ENCODE measurements at regions not wholly inside any gene's neighbourhood (a gene's known extent, or its start where the extent isn't known, plus 50 kb on each side); places are given as distances from the start of the nearest gene placed in this dataset.

- DNase-seq (ENCODE audit: low read depth in 2 of 3, low spot score in 1 of 3) = no peak
Measured at GRCh38 chr10:4213441-4213840, 428.4 kb upstream of the KLF6 start.

DNA sequence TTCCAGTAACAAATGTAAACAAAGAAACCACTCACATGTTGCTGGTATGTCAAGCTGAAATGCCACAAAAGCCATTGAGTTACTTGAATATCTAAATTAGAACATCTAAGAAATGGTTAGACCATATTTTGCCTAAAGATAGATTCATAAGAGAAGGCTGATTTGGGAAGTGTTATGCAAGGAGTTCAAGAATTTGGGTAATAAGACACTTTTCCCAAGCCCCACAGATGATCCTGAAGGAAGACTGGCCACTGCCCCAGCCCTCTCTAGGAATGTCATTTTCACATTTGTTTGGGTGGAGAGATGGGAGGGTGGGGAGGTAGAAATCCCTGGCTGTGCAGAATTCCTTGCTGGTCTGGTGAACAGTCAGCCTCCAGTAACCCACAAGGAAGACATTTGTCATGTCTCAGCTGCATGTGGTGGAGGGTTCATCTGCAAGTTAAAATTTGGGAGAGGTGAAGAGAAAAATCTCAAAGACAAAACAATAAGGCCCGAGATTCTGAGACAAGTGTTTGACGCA is 427.2 kb upstream of the KLF6 start:
- DNase-seq (ENCODE audit: low read depth in 2 of 3, low spot score in 1 of 3) = no peak

DNA sequence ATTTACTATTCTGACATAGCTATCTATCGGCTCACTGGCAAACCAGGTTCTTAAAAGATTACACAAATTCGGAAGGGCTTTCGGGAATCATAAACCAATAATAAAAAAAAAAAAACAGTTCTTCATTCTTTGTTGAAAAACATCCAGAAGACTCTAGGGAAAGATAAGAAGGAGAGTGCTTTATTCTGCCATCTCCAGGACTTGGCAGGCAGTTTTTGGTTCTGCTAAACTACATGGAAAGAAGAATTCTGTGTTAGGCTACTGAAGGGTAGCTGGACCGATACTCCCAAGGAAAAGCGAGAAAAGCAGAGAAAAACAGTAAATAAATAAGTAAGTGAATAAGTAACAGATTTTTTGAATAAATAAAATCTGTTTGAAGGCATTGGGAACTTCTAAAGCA is 423.5 kb upstream of the KLF6 start:
- DNase-seq (ENCODE audit: low read depth in 2 of 3, low spot score in 1 of 3) = no peak

DNA sequence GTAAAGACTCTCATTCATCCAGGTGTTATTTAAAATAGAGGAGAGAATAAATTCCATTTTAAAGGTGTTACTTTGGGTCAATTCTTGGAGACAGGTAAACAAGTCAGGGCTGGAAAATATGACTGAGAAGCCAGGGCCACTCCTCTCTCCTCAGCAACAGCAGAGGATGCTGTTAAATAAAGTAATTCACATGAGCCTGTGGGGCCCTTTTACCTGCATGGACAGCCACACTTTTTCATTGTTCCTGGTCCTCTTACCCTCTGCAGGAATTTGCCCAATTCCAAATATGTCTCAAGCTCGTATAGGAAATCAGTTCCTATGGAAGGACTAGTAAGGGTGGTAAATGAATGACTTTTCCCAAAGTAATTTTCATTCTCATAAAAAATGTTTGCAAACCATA is 420.1 kb upstream of the KLF6 start:
- DNase-seq (ENCODE audit: low read depth in 2 of 3, low spot score in 1 of 3) = no peak

GRCh38 chr10:4202938-4203337 is 417.9 kb upstream of the KLF6 start:
- no peak for DNase-seq (ENCODE audit: low read depth in 2 of 3, low spot score in 1 of 3)

- DNase-seq (ENCODE audit: low read depth in 2 of 3, low spot score in 1 of 3) = no peak
Measured at GRCh38 chr10:4201866-4202825, 417.1 kb upstream of the KLF6 start.

DNA sequence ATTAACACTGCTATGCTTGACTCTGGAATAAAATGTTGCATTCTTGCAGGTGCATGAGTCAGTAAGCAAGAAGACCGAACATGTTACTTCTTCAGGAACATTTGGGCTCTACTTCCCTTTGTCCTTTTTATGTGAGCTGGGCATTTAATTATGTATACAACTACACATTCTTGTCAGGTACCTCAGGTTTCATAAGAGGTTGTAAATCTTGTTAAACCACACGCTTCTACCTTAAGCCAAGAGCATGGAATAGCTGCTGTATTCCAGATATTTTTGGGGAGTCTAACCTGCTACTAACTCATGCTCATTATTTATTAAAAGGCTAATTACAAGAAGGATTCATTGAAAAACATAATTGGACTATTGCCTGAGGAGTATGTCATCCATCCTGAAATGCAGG is 414.2 kb upstream of the KLF6 start:
- DNase-seq (ENCODE audit: low read depth in 2 of 3, low spot score in 1 of 3) = no peak

- no peak for DNase-seq (ENCODE audit: low read depth in 2 of 3, low spot score in 1 of 3)
Measured at GRCh38 chr10:4198216-4198615, 413.2 kb upstream of the KLF6 start.

- no peak for DNase-seq (ENCODE audit: low read depth in 2 of 3, low spot score in 1 of 3)
Measured at GRCh38 chr10:4197676-4198075, 412.7 kb upstream of the KLF6 start.

GRCh38 chr10:4196771-4197390 is 411.9 kb upstream of the KLF6 start:
- DNase-seq (ENCODE audit: low read depth in 2 of 3, low spot score in 1 of 3) = no peak

DNA sequence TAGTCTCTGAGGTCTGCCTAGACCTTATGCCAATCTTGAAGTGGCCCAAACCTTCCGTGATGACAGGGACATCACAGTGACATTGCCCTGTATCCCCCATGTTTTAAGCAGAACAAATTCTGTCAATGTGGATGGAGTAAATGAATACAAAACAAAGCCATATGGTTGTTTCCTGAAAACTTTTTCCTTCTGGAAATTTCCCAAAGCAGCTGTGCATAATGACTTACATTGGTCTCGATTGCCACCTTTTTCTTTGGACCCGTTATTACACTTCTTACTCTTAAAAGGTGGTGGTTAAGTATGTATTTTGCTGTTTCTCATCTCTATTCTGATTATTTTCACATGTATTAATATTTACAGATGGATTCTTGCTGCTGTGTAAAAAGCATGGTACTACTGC is 411.2 kb upstream of the KLF6 start:
- DNase-seq (ENCODE audit: low read depth in 2 of 3, low spot score in 1 of 3) = no peak

GRCh38 chr10:4195213-4195612 is 410.2 kb upstream of the KLF6 start:
- no peak for DNase-seq (ENCODE audit: low read depth in 2 of 3, low spot score in 1 of 3)

DNA sequence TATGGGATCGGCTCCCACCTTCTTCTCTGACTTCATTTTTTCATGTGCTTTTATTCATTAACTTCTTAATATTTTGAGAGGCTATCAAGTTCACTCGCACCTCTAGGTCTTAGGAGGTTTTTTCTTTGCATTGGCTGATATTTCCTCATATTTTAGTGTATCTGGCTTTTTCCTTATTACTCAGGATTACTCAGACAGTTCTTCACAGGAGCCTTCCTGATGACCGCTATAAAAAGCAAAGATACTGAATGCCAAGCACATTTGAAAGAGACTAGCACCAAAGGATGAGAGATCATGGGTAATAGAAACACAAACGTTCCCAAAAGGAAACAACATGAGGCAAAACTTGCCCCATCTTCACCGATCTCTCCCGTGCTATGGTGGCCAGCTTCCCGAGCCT is 409.2 kb upstream of the KLF6 start:
- no peak for DNase-seq (ENCODE audit: low read depth in 2 of 3, low spot score in 1 of 3)

DNA sequence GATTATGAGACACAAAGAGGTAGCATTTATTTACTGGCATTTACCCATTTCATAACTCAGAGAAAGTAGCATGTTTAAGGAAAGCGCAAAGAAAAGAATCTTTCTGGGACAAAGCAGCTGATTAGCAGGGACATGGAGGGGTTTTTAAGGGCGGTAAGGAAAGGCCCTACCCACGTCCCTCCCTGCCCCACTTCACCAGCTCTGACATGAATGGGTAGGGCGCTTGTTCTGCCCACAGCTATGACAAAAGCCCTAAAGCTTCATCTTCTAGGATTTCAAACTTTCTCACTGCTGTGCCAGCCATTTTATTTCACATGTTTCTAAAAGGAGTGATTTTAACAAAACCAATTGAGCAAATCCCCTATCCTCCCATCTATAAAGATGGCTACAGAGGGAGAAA is 406.9 kb upstream of the KLF6 start:
- DNase-seq (ENCODE audit: low read depth in 2 of 3, low spot score in 1 of 3) = no peak

GRCh38 chr10:4191354-4191753 is 406.3 kb upstream of the KLF6 start:
- DNase-seq (ENCODE audit: low read depth in 2 of 3, low spot score in 1 of 3) = no peak

- DNase-seq (ENCODE audit: low read depth in 2 of 3, low spot score in 1 of 3) = no peak
Measured at GRCh38 chr10:4190876-4191275, 405.9 kb upstream of the KLF6 start.

DNA sequence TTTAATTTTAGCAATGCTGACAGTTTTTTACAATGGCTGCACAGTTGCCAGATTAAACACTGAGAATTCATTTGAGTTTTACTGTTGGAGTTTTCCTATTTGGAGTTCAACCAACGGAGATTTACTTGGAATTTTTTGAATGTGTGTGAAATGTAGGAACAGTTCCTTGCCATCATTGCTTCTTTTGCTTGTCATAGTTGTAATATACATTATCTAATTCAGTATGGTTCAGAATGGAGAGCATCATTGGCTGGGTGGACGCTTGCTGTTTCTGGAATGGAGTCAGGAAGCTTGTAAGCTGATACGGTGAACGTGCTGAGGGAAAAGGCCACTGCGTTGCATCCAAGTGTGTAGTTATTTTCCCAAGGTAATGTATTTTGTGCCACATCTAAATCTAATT is 404.3 kb upstream of the KLF6 start:
- DNase-seq (ENCODE audit: low read depth in 2 of 3, low spot score in 1 of 3) = no peak

- DNase-seq (ENCODE audit: low read depth in 2 of 3, low spot score in 1 of 3) = no peak
Measured at GRCh38 chr10:4188406-4188805, 403.4 kb upstream of the KLF6 start.

DNA sequence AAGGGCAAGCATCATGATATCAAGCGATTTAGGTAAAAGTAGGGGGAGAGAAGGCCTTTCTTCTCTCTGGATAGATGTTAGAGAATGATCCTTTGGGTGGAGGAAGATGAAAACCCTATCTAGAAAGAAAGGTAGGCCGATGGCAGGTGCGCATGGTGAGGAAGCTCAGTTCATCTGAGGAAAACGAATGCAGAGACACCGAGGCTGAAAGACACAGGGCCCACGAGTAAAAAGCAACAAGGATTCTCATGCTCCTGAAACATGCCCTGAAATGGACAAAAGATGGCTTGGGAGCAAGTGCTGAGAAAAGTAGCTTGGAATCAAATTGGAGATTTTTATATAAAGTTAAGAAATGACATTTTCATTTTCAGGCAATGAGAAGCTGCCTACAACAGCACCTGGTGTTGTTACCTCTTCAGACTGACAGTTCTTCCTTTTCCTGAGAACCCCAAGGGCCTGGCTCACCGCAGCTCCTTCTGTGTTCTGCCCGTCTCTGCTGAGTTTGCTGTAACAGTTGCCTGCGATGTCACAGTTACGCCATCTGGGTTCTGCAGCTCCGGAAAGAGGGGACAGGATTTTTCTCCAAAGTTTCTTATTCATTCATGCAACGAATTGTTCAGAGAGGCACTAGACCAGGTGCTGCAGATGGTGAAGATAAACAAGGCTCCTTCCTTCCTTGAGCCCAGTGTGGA is 402.0 kb upstream of the KLF6 start:
- DNase-seq (ENCODE audit: low read depth in 2 of 3, low spot score in 1 of 3) = no peak

GRCh38 chr10:4183761-4184261 is 398.8 kb upstream of the KLF6 start:
- no peak for DNase-seq (ENCODE audit: low read depth in 2 of 3, low spot score in 1 of 3)

- no peak for DNase-seq (ENCODE audit: low read depth in 2 of 3, low spot score in 1 of 3)
Measured at GRCh38 chr10:4181621-4182049, 396.6 kb upstream of the KLF6 start.

DNA sequence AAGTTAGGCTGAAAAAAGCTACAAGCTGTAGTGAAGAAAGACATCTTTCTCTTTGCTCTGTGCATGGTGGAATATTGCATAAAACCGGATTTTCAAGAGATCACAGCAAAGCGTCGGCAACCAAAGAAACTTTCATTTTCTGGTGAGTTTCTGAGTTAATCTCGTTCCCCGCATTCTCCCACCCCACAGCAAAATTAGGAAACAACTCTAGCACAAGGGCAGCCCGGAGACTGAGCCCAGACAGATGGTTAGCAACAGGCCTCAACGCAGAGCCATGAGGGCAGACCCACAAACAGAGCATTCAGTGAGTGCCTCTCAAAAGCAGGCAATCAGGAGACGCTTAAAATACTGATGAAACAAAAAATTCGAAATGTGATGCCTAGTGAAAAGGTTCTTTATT is 396.1 kb upstream of the KLF6 start:
- no peak for DNase-seq (ENCODE audit: low read depth in 2 of 3, low spot score in 1 of 3)
